ENCODE measurements at regions not wholly inside any gene's neighbourhood (a gene's known extent, or its start where the extent isn't known, plus 50 kb on each side); places are given as distances from the start of the nearest gene placed in this dataset.

DNA sequence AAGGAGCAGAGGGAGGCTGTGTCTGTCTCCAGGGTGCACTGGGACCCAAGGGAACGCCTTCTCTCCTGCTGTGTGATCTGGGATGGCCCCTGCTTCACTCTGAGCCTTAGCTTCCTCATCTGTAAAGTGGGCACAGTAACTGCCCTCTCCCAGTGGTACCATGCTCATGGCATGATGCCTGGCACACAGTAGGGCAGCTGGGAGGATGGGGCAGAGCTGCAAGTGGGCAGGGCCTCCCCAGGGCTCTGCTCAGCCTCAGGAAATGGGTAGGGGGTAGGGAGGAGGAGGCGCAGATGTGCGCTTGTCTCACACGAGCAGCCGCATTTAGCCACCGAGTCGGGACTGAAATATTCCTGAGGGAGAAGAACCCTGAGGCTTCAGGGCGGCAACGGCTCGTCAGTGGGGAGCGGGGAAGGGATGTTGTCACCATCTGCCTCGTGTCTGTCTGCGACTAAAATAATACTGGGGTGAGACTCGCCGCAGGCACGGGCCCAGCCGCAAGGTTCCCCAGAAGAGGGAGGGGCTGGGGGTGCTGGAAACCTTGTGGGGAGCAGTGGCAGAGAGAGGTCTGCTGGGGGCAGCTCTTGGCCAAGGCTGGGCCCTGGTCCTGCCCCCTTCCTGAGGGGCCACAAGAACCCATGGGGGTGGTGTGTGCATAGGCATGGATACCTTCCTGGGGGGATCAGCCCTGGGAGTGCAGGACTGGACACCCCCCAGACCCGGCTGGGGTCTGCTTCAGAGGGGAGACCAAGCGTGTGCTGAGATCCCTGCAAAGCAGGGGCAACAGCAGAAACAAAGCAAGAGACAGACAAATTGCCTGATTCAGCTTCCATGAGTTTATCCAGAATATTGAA, 55.2 kb upstream of the PSD2 start:
- TF ChIP-seq, protein P1, sequence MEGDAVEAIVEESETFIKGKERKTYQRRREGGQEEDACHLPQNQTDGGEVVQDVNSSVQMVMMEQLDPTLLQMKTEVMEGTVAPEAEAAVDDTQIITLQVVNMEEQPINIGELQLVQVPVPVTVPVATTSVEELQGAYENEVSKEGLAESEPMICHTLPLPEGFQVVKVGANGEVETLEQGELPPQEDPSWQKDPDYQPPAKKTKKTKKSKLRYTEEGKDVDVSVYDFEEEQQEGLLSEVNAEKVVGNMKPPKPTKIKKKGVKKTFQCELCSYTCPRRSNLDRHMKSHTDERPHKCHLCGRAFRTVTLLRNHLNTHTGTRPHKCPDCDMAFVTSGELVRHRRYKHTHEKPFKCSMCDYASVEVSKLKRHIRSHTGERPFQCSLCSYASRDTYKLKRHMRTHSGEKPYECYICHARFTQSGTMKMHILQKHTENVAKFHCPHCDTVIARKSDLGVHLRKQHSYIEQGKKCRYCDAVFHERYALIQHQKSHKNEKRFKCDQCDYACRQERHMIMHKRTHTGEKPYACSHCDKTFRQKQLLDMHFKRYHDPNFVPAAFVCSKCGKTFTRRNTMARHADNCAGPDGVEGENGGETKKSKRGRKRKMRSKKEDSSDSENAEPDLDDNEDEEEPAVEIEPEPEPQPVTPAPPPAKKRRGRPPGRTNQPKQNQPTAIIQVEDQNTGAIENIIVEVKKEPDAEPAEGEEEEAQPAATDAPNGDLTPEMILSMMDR (IDR thresholded peaks at IDR 0.05; ENCODE audit: low read depth, low read length): no peak
- no peak for DNase-seq (ENCODE audit: low read depth in 1 of 2, low spot score in 1 of 2)
- H3K27me3 ChIP-seq: no peaks in the 10 kb centered on the region
- H3K27ac ChIP-seq: no peak overlapping the region
- no peak overlapping the region for H3K4me3 ChIP-seq
- peaks cover 12% of the 10 kb centered on the region for H3K4me1 ChIP-seq (ENCODE audit: low read depth)
- no peaks in the 10 kb centered on the region for H3K9me3 ChIP-seq (ENCODE audit: low read depth)
- H3K36me3 ChIP-seq: no peaks in the 10 kb centered on the region

DNA sequence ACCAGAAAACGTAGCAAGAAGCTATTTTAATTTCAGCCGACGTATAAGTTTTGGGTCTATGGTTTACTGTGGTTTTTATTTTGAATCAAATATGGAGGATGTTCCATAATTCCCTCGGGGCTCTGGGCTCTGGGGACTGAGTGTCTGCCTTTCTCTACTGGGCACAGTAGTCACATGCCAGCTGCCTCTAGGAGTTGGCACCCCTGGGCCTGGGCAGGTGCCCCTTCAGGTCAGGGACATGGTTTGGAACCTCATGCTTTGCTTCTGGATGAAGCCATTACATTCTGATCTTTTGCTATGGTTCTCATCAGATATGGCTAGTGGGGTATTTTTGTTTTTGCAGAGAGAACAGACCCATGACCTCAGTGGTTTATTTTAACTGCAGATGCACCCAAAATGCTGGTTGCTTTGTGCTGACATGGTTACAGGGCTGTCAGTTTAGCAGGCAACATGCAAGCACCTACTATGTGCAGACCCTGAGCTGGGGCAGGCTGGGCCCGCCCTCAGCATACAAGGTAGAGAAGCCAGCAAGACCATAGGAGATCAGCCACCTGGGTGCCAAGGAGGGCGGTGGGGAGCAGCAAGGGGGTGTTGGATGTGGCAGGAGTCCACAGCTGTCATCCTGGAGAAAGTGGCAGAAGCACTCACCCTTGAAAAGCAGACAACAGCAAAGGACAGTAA, 54.5 kb upstream of the PSD2 start:
- H3K4me3 ChIP-seq: no peak overlapping the region
- TF ChIP-seq, protein P1 (IDR thresholded peaks at IDR 0.05; ENCODE audit: low read depth, low read length): no peak
- no peaks in the 10 kb centered on the region for H3K36me3 ChIP-seq
- no peak overlapping the region for H3K27ac ChIP-seq
- no peak for DNase-seq (ENCODE audit: low read depth in 1 of 2, low spot score in 1 of 2)
- peaks cover 19% of the 10 kb centered on the region for H3K4me1 ChIP-seq (ENCODE audit: low read depth)
- H3K27me3 ChIP-seq: no peaks in the 10 kb centered on the region
- no peaks in the 10 kb centered on the region for H3K9me3 ChIP-seq (ENCODE audit: low read depth)

DNA sequence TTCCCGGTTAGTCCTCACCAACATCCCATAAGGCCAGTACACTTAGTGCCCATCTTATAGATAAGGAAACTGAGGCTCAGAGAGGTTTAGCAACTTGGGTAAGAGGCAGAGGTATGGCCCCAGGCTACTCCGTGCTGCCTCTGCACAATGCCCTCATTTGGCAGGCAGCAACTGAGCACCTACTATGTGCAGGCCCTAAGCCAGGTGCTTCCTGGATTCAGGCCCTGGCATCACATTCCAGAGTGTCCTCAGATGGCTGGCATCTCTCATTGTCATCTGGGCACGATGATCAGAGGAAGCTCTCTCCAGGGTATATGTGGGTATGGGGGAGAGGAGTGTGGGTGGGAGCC, 53.8 kb upstream of the PSD2 start:
- TF ChIP-seq, protein P1 (IDR thresholded peaks at IDR 0.05; ENCODE audit: low read depth, low read length): no peak
- Histone ChIP-seq H3K27ac (no peak overlapping the region), H3K4me3 (no peak overlapping the region), H3K9me3 (ENCODE audit: low read depth) (no peaks in the 10 kb centered on the region), H3K4me1 (ENCODE audit: low read depth) (peaks cover 21% of the 10 kb centered on the region), H3K27me3 (peaks cover 3% of the 10 kb centered on the region), H3K36me3 (no peaks in the 10 kb centered on the region)
- DNase-seq (ENCODE audit: low read depth in 1 of 2, low spot score in 1 of 2): no peak

DNA sequence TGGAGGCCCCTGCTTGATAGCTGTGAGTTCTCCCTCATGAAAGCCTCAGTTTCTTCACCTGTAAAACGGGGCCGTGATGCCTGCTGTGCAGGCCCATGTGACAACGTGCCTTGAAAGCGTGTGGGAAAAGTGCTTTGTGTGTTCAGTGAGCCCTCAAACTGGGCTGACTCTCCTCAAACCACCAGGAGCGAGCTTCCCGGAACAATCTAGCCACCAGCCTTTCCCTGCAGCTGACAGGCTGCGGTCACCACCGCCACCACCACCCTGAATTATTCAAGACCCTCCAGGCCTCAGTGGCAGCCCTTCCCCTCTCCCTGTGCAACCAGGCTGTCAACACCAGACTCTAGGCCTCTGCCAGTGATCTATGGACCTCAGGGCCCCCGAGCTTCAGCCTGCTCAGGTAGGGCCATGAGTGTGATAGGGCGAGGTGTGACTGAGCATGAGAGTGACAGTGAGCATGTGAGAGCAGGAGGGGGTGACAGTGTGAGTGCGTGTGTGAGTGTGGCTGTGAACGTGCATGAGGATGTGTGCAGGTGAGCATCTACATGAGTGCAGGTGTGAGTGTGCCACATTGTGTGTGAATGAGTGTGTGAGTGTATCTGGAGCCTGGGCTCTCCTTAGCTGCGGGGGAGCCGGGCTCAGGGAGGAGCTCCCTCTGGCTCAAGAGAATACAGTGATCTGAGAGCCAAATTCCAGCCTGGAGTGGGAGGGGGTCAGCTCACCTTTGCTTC, 53.3 kb upstream of the PSD2 start:
- H3K36me3 ChIP-seq: no peaks in the 10 kb centered on the region
- H3K4me1 ChIP-seq (ENCODE audit: low read depth): peaks cover 26% of the 10 kb centered on the region
- DNase-seq (ENCODE audit: low read depth in 1 of 2, low spot score in 1 of 2): no peak
- no peak overlapping the region for H3K27ac ChIP-seq
- peaks cover 8% of the 10 kb centered on the region for H3K27me3 ChIP-seq
- no peaks in the 10 kb centered on the region for H3K9me3 ChIP-seq (ENCODE audit: low read depth)
- H3K4me3 ChIP-seq: no peak overlapping the region
- TF ChIP-seq, protein P1 (IDR thresholded peaks at IDR 0.05; ENCODE audit: low read depth, low read length): no peak

DNA sequence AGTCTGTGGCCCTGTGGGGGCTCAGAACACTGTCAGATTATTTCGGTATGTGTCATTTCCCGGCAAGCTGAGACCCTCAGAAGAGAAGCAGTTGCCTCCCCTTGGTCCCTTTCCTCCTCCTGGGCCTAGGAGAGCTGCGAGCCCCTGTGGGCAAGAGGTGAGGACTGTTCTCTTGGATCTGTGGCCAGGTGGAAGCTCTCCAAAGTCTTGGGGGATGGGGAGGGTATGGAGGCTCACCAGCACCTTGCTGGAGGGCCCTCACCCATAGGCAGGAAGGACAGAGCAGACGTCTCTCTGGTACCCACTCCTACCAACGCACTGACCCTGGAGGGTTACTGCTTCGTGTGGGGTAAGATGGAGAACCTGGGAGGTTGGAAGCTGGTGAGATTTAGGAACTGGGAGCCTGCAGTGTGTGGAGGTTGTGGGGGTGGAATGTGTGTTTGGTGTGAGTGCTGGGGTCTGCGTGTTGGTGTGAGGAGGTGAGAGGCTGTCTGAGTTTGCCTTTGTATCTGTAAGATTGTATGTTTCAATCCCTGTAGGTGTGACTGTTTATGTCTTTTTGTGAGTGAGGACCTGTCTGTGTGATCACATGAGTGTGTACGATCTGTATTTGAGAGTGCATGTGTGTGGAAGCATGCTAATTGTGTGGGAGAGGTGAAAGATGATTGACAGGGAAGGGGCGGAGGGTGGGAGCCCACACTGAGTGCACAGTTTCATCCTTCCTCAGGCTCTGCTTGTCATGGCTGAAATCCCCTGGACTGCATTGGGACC, 52.4 kb upstream of the PSD2 start:
- Histone ChIP-seq H3K27ac (no peak overlapping the region), H3K4me1 (ENCODE audit: low read depth) (peaks cover 30% of the 10 kb centered on the region)

More for the DNA sequence above, 52.4 kb upstream of the PSD2 start:
- no peak overlapping the region for H3K4me3 ChIP-seq
- H3K9me3 ChIP-seq (ENCODE audit: low read depth): no peaks in the 10 kb centered on the region
- peaks cover 17% of the 10 kb centered on the region for H3K27me3 ChIP-seq
- H3K36me3 ChIP-seq: no peaks in the 10 kb centered on the region
- no peak for DNase-seq (ENCODE audit: low read depth in 1 of 2, low spot score in 1 of 2)
- TF ChIP-seq, protein P1 (IDR thresholded peaks at IDR 0.05; ENCODE audit: low read depth, low read length): no peak

All from cardiac muscle cell (in vitro differentiated cells and primary cell).